MM.1S (cell line): ENCODE measurements at regions not wholly inside any gene's neighbourhood (a gene's known extent, or its start where the extent isn't known, plus 50 kb on each side); places are given as distances from the start of the nearest gene placed in this dataset.

ENCODE experiments used
- DNase-seq: peaks from one replicate; pipeline ENCODE4 v3.0.0-alpha.2; 2015
- H2AFZ ChIP-seq: fragments of 300-600 bp; sonication (generic); 2 replicates; pipeline ENCODE4 v1.6.0; 2016; ENCODE audit warnings: antibody characterized with exemption, low read length
- H3F3A ChIP-seq: fragments of 300-600 bp; sonication (generic); 2 replicates; pipeline ENCODE4 v1.6.1; 2016; ENCODE audit warnings: mild to moderate bottlenecking, antibody characterized with exemption, low read length, moderate library complexity, mixed read lengths; ENCODE audit not compliant: insufficient read depth
- H3K27ac ChIP-seq: fragments of 300-600 bp; sonication (generic); 2 replicates; pipeline ENCODE4 v1.5.1; 2016; ENCODE audit warnings: mild to moderate bottlenecking, low read length
- H3K27me3 ChIP-seq: fragments of 300-600 bp; sonication (generic); replicated peaks from 2 replicates; pipeline ENCODE4 v1.6.0; 2016; ENCODE audit warnings: low read length; ENCODE audit not compliant: insufficient read depth
- H3K36me3 ChIP-seq: fragments of 300-600 bp; sonication (generic); replicated peaks from 2 replicates; pipeline ENCODE4 v1.6.1; 2016; ENCODE audit warnings: mild to moderate bottlenecking, low read length, mixed read lengths; ENCODE audit not compliant: insufficient read depth
- H3K4me1 ChIP-seq: fragments of 300-600 bp; sonication (generic); 2 replicates; pipeline ENCODE4 v1.6.1; 2016; ENCODE audit warnings: low read length, mixed read lengths
- H3K4me2 ChIP-seq: fragments of 300-600 bp; sonication (generic); 2 replicates; pipeline ENCODE4 v1.6.0; 2016; ENCODE audit warnings: low read depth, low read length
- H3K4me3 ChIP-seq: fragments of 300-600 bp; sonication (generic); 2 replicates; pipeline ENCODE4 v1.5.1; 2016; ENCODE audit warnings: low read length, mixed read lengths
- H3K79me2 ChIP-seq: fragments of 300-600 bp; sonication (generic); 2 replicates; pipeline ENCODE4 v1.6.1; 2016; ENCODE audit warnings: mixed run types, low read length, mixed read lengths
- H3K9ac ChIP-seq: fragments of 300-600 bp; sonication (generic); 2 replicates; pipeline ENCODE4 v1.6.1; 2016; ENCODE audit warnings: low read length, mixed read lengths
- H3K9me2 ChIP-seq: fragments of 300-600 bp; sonication (generic); replicated peaks from 2 replicates; pipeline ENCODE4 v1.6.1; 2016; ENCODE audit warnings: mild to moderate bottlenecking, low read length, mixed read lengths; ENCODE audit not compliant: insufficient read depth
- H3K9me3 ChIP-seq: fragments of 300-600 bp; sonication (generic); replicated peaks from 2 replicates; pipeline ENCODE4 v1.6.1; 2016; ENCODE audit warnings: mild to moderate bottlenecking, low read length, mixed read lengths; ENCODE audit not compliant: insufficient read depth
- H4K20me1 ChIP-seq: fragments of 300-600 bp; sonication (generic); 2 replicates; pipeline ENCODE4 v1.6.1; 2016; ENCODE audit warnings: mild to moderate bottlenecking, low read length, moderate library complexity, mixed read lengths; ENCODE audit not compliant: insufficient read depth
- CTCF ChIP-seq: fragments of 300-600 bp; sonication (generic); IDR thresholded peaks from 2 replicates; pipeline ENCODE4 v1.5.1; 2016; ENCODE audit warnings: antibody characterized with exemption, low read length, mixed read lengths
- EZH2 ChIP-seq: fragments of 300-600 bp; sonication (generic); optimal IDR thresholded peaks from 2 replicates; pipeline ENCODE3; 2017; ENCODE audit warnings: low read depth, mild to moderate bottlenecking, antibody characterized with exemption, low read length, mixed read lengths
- EZH2phosphoT487 ChIP-seq: fragments of 300-600 bp; sonication (generic); IDR thresholded peaks from 2 replicates; pipeline ENCODE4 v1.6.1; 2018; ENCODE audit warnings: antibody characterized with exemption, low read length

- Histone ChIP-seq H2AFZ (no peak overlapping the region), H3K9me2 (no peaks in the 10 kb centered on the region), H3K9me3 (no peaks in the 10 kb centered on the region), H3K36me3 (no peaks in the 10 kb centered on the region), H3F3A (no peaks in the 10 kb centered on the region), H3K79me2 (no peaks in the 10 kb centered on the region), H3K27ac (no peak overlapping the region), H3K4me2 (no peak overlapping the region), H3K4me1 (no peaks in the 10 kb centered on the region), H3K4me3 (no peak overlapping the region), H3K27me3 (no peaks in the 10 kb centered on the region), H3K9ac (no peak overlapping the region), H4K20me1 (no peaks in the 10 kb centered on the region)
- no peak for TF ChIP-seq EZH2phosphoT487
- no peak for TF ChIP-seq CTCF
- no peak for TF ChIP-seq EZH2
- no peak for DNase-seq
These were observed 397.1 kb upstream of the POT1 start for GRCh38 chr7:125326666-125327255.

GRCh38 chr7:125316466-125316865 is 386.8 kb upstream of the POT1 start:
- Histone ChIP-seq H3K27me3 (no peaks in the 10 kb centered on the region), H3F3A (no peaks in the 10 kb centered on the region), H3K79me2 (no peaks in the 10 kb centered on the region), H3K4me1 (no peaks in the 10 kb centered on the region), H4K20me1 (no peaks in the 10 kb centered on the region), H2AFZ (no peak overlapping the region), H3K4me2 (no peak overlapping the region), H3K9me2 (no peaks in the 10 kb centered on the region), H3K9me3 (no peaks in the 10 kb centered on the region), H3K36me3 (no peaks in the 10 kb centered on the region), H3K9ac (no peak overlapping the region), H3K4me3 (no peak overlapping the region), H3K27ac (no peak overlapping the region)
- peak; percentile 87 for DNase-seq
- TF ChIP-seq EZH2phosphoT487 (no peak), CTCF (peak; percentile 71), EZH2 (no peak)

- Histone ChIP-seq H3K4me3 (no peak overlapping the region), H4K20me1 (no peaks in the 10 kb centered on the region), H3K79me2 (no peaks in the 10 kb centered on the region), H3K27me3 (no peaks in the 10 kb centered on the region), H3K36me3 (no peaks in the 10 kb centered on the region), H3K4me1 (no peaks in the 10 kb centered on the region), H3F3A (no peaks in the 10 kb centered on the region), H2AFZ (no peak overlapping the region), H3K27ac (no peak overlapping the region), H3K9ac (no peak overlapping the region), H3K9me3 (no peaks in the 10 kb centered on the region), H3K4me2 (no peak overlapping the region), H3K9me2 (no peaks in the 10 kb centered on the region)
- no peak for DNase-seq
- TF ChIP-seq CTCF: no peak
- no peak for TF ChIP-seq EZH2phosphoT487
- TF ChIP-seq EZH2: no peak
These were observed 369.6 kb upstream of the POT1 start for GRCh38 chr7:125299003-125299765.
